ENCODE measurements at regions not wholly inside any gene's neighbourhood (a gene's known extent, or its start where the extent isn't known, plus 50 kb on each side); places are given as distances from the start of the nearest gene placed in this dataset.

GRCh38 chr7:115869801-115870200, 160.8 kb downstream of the TFEC start (continued):
- TF ChIP-seq ZNF462 (CRISPR knock-in tag; IDR thresholded peaks at IDR 0.05) = no peak
- TF ChIP-seq POLR2AphosphoS5 (IDR thresholded peaks at IDR 0.05; ENCODE audit: low read depth) = no peak
- TF ChIP-seq CREB1 (CRISPR knock-in tag; IDR thresholded peaks at IDR 0.05; ENCODE audit: low read depth) = no peak
- no peak for TF ChIP-seq NANOG (IDR thresholded peaks at IDR 0.05; ENCODE audit: borderline replicate concordance)
- no peak for TF ChIP-seq EZH2phosphoT487 (IDR thresholded peaks at IDR 0.05; ENCODE audit: unreplicated experiment)
- TF ChIP-seq REST (IDR thresholded peaks at IDR 0.05; ENCODE audit: unreplicated experiment) = no peak
- TF ChIP-seq JUNB (IDR thresholded peaks at IDR 0.05; ENCODE audit: unreplicated experiment) = no peak
